ENCODE measurements at regions not wholly inside any gene's neighbourhood (a gene's known extent, or its start where the extent isn't known, plus 50 kb on each side); places are given as distances from the start of the nearest gene placed in this dataset.

DNA sequence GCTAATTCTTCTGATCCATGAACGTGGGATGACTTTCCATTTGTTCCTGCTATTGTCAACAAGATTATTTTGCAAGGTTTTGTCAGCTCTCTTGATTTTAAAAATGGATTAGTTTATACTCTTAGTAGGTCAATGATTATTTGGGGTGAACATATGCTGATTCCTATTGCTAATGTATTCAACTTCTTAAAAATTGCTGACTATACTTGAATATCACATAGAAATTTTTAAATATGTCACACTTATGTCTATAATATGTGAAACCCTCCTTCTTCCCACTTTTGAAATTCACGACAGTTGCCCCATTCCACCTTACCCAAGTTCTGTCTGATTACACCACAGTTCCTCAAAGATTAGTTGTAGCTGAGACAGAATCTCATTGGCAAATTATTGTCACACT, 465.7 kb upstream of the TENM3 start:
- no peaks in the 10 kb centered on the region for H3K4me1 ChIP-seq (ENCODE audit: control insufficient read depth, insufficient read depth, low read length)
- no TSS peak for BruUV-seq (replicated peaks)
- no peaks in the 10 kb centered on the region for H3K36me3 ChIP-seq (ENCODE audit: control insufficient read depth, insufficient read depth, low read length)
- no peak overlapping the region for H2BK20ac ChIP-seq (ENCODE audit: low read depth, low read length)
- no peaks in the 10 kb centered on the region for H4K20me1 ChIP-seq (ENCODE audit: insufficient read depth, low read length)
- H3K4me3 ChIP-seq (ENCODE audit: insufficient read depth, low read depth, low read length) = no peak overlapping the region
- H3K4ac ChIP-seq (ENCODE audit: low read depth, low read length) = no peak overlapping the region
- no peak overlapping the region for H4K5ac ChIP-seq (ENCODE audit: low read depth, low read length)
- dilution Hi-C loops (cut with HindIII; ENCODE audit: low sequenced_read_pairs, unreplicated experiment) = no loop called here
- no peak overlapping the region for H3K18ac ChIP-seq (ENCODE audit: low read depth, low read length)
- H3K9me1 ChIP-seq (ENCODE audit: insufficient read depth, low read length) = no peaks in the 10 kb centered on the region
- DNase-seq = no peak
- no peak overlapping the region for H3K56ac ChIP-seq (ENCODE audit: extremely low read depth, insufficient read depth, low read length)
- no peak overlapping the region for H2BK5ac ChIP-seq (ENCODE audit: low read depth, low read length, poor library complexity, severe bottlenecking)
- no peak overlapping the region for H2AFZ ChIP-seq (replicated peaks; ENCODE audit: low read length, poor library complexity)
- no peaks in the 10 kb centered on the region for H3K79me1 ChIP-seq (ENCODE audit: low read depth in 1 of 2, low read length in 2 of 2)
- ChIA-PET CTCF (no interaction called here), POLR2A (ENCODE audit: unreplicated experiment) (no interaction called here)
- no peak overlapping the region for H2BK15ac ChIP-seq (ENCODE audit: low read depth, low read length)
- H3K9ac ChIP-seq (ENCODE audit: low read depth, low read length) = no peak overlapping the region
- no peak overlapping the region for H3K14ac ChIP-seq (replicated peaks; ENCODE audit: low read depth, low read length)
- no peak overlapping the region for H3K23ac ChIP-seq (ENCODE audit: low read depth, low read length)
- H3K27me3 ChIP-seq (ENCODE audit: control insufficient read depth, insufficient read depth, low read length) = no peaks in the 10 kb centered on the region
- no peak overlapping the region for H3K27ac ChIP-seq (ENCODE audit: insufficient read depth, low read length)
- H3K9me3 ChIP-seq (ENCODE audit: control insufficient read depth, insufficient read depth, low read length) = no peaks in the 10 kb centered on the region
- H3K4me2 ChIP-seq (ENCODE audit: low read depth, low read length) = no peak overlapping the region
- no peak overlapping the region for H2AK5ac ChIP-seq (ENCODE audit: low read depth, low read length)
- no peak overlapping the region for H4K91ac ChIP-seq (ENCODE audit: insufficient read depth, low read depth, low read length)
- no peak overlapping the region for H4K8ac ChIP-seq (ENCODE audit: low read depth in 2 of 2, low read length in 2 of 2)
- TF ChIP-seq POLR2A (IDR thresholded peaks at IDR 0.05; ENCODE audit: low read depth, low read length) (no peak), MAFK (IDR thresholded peaks at IDR 0.05; ENCODE audit: low read depth, low read length) (peak; percentile 62)
- TF ChIP-seq, protein P1, sequence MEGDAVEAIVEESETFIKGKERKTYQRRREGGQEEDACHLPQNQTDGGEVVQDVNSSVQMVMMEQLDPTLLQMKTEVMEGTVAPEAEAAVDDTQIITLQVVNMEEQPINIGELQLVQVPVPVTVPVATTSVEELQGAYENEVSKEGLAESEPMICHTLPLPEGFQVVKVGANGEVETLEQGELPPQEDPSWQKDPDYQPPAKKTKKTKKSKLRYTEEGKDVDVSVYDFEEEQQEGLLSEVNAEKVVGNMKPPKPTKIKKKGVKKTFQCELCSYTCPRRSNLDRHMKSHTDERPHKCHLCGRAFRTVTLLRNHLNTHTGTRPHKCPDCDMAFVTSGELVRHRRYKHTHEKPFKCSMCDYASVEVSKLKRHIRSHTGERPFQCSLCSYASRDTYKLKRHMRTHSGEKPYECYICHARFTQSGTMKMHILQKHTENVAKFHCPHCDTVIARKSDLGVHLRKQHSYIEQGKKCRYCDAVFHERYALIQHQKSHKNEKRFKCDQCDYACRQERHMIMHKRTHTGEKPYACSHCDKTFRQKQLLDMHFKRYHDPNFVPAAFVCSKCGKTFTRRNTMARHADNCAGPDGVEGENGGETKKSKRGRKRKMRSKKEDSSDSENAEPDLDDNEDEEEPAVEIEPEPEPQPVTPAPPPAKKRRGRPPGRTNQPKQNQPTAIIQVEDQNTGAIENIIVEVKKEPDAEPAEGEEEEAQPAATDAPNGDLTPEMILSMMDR (conservative IDR thresholded peaks at IDR 0.05; ENCODE audit: low read depth, low read length) = no peak
- WGBS, 2 experiments (ENCODE audit: extremely low coverage in 2 of 2, insufficient read length in 1 of 2) = no CpG with 5 or more reads among the region's 2 CpGs
- no peak for ATAC-seq (ENCODE audit: low read depth)
- in situ Hi-C loops (cut with MboI; ENCODE audit: low sequenced_read_pairs) = no loop called here
- no peak overlapping the region for H2AK9ac ChIP-seq (replicated peaks; ENCODE audit: low read depth, low read length, poor library complexity)
- intact Hi-C loops (cut with micrococcal nuclease) = no loop called here
- H2BK120ac ChIP-seq (ENCODE audit: low read depth, low read length) = no peak overlapping the region

Data from IMR-90 (cell line).